Right forelimb (tissue), 1 donor: ENCODE measurements at regions not wholly inside any gene's neighbourhood (a gene's known extent, or its start where the extent isn't known, plus 50 kb on each side); places are given as distances from the start of the nearest gene placed in this dataset.

Experiments used
- DNase-seq: peaks from one replicate; pipeline ENCODE4 v3.0.0-alpha.2; 2018

- DNase-seq = no peak
Measured at GRCh38 chr14:94717808-94718207, 52.1 kb downstream of the GSC start.

- DNase-seq = no peak
Measured at GRCh38 chr14:94716976-94717375, 52.9 kb downstream of the GSC start.

DNA sequence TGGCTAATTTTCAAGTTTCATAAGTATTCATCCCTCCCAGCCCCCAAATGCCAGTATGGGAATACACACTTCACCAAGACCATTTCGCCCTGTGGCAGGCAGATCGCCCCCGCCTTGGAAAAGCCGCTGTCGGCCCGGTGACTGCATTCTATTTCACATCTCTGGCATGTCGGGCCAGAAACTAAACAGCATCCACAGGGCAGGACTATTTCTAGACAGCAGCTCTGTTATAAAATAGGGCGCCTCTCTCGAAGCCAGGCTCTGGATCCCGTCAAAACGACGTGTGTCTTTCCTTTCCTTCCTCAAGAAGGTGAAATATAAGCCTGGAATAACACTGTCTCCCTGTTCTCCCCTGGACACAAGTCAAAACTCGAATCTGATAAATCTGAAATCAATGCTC is 56.8 kb downstream of the GSC start:
- no peak for DNase-seq

DNA sequence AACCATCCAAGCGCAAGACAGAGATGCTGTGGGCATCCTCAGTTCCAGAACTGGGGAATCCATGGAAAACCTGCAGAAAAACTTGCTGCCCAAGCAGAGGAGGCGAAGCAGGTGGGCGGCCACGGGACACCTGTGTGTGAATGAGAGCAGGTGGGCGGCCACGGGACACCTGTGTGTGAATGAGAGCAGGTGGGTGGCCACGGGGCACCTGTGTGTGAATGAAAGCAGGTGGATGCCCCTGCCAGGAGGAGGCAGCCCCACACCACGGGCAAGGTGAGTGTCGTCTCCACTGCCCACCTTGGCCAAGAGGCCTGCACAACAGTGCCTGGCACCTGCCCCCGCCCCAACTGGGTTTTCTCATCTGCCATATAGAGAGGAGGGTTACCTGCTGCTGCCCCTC is 59.2 kb downstream of the GSC start:
- DNase-seq = peak; percentile 15

- DNase-seq = no peak
Measured at GRCh38 chr14:94707494-94707893, 62.4 kb downstream of the GSC start.

DNA sequence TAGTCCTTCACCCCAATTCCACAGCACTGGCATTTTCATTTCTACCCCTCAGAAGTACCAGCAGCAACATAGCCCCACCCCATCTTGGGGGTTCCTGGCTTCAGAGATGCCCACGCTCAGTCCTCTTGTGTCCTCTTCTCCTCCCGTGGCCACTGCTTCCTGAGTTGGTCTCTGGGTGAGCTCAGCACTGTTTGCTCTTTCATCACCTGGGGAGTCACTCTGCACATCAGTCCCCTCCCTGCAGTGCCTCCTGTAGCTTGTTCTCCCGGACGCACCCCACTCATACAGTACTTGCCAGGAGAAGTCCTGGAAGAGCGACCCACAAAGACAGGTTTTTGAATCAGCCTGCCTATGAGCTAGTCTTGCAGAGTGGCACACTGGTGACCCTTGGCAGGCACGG is 63.8 kb downstream of the GSC start:
- no peak for DNase-seq

GRCh38 chr14:94702629-94703028 is 67.3 kb downstream of the GSC start:
- DNase-seq = no peak

- no peak for DNase-seq
Measured at GRCh38 chr14:94701861-94702370, 68.0 kb downstream of the GSC start.

- no peak for DNase-seq
Measured at GRCh38 chr14:94700336-94700735, 69.6 kb downstream of the GSC start.

DNA sequence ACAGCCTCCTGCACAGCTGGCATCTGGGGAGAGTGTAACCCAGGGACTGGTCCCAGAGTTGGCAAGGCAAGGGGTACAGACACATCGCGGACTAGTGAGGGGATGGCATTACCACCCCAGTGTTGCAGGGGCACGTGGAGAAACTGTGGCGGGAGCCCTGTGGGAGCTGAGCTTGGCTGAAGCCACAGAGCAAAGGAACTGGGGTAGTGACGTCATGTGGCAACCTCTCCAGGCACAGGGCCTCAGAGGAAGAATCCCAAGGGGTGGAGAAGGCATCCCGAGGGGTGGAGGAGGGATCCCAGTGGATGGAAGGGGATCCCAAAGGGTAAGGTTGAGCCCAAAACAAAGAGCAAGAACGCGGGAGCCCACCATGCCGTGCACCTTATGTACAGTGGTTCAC is 70.1 kb downstream of the GSC start:
- DNase-seq = no peak

DNA sequence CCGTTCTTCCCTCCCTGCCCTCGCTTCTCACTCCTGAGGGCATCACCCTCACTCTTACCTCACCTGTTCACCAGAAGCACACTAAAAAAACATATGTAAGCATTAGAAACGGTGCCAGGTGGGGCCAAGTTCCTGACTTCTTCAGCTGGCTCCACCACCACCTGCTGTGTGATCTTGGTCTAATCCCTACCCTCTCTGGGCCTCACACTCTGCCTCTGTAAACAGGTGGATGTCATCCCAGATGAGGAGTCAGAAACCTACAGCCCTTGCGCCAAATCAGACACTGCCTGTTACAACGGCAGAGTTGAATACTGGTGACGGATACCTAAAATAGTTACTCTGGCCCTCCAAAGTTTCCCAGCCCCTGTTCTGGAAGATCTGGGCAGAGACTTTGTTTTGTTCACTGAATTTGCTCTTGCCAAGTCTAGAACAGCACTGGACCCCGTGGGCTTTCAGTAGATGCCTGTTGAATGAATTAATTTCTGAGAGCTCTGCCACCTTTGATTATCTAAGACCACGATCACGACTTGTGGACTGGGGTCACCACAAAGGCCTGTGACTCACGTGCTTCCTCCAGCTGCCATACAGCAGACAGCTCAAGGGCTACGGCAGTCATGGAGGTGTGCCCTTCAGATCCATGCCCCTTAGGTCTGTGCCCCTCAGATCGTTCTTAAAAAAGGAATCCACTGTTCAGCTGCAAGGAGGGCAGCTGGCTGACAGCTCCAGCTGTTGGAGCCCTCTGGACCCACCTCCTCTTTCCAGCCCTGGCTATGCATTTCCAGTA is 71.9 kb downstream of the GSC start:
- DNase-seq = no peak

DNA sequence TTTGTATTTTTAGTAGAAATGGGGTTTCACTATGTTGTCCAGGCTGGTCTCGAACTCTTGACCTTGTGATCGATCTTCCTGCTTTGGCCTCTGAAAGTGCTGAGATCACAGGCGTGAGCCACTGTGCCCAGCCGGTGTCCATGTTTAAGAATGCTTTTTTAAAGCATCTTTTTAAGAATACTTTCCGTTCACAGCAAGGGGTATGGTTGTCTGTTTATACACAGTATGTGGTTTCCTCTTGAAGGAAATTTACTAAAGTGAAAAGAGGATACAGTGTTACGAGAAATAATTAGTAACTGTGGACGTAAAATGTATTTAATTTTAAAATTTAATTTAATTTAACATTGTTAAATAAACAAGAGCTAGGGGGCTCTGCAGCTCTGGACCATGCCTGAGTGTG is 73.4 kb downstream of the GSC start:
- DNase-seq = no peak

GRCh38 chr14:94695231-94695630 is 74.7 kb downstream of the GSC start:
- no peak for DNase-seq

DNA sequence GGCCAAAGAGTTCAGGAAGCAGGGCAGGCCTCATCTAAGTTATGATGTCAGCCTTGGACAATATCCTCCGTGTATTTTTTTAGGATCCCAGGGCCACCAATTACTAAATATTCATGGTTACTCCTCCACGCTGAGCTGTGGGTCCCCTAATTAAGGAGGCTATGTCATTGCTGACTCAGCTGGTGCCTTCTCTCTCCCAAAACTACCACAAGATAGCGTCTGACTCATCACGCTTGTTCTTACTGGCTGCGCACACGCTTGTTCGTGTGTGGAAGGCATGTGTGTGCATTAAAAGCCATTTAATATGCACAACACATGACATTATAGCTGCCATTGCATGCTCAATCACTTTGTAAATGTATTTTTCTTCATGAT is 78.3 kb downstream of the GSC start:
- no peak for DNase-seq

DNA sequence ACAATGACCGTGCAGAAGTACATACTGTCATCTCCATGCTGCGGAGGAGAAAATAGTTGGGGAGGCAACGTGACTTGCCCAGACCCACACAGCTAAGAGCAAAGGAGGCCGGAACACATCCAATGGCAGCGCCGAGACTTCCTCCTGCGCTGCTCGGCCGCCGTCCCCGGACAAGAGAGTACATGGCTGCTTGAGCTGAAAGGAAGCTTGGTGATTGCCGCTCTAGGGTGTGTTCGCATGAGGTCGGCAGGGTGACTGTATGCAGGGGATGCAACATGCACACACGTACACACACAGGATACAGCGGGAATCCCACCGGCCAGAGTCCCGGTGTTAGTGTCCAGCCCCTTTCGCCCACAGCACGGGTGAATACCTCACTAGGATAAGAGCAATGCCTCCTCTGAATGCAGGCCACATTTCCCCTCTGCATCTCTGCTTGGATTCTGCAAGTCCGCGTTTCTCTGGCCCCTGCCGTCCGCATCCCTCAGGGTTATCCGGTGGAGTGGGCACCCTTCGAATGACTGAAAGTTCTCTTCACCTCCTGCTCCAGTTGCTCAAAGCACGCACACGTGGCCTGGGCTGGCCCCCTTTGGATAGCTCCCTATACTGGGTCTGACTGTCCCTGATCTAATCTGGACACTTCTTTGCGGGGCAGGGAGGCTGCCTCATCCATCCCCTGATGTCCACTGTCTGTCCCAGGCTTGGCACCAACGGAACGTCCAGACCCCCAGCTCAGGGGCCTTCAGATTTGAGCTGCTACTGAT is 78.8 kb downstream of the GSC start:
- no peak for DNase-seq

GRCh38 chr14:94690486-94690885 is 78.3 kb downstream of the SERPINA3 start:
- DNase-seq = no peak

DNA sequence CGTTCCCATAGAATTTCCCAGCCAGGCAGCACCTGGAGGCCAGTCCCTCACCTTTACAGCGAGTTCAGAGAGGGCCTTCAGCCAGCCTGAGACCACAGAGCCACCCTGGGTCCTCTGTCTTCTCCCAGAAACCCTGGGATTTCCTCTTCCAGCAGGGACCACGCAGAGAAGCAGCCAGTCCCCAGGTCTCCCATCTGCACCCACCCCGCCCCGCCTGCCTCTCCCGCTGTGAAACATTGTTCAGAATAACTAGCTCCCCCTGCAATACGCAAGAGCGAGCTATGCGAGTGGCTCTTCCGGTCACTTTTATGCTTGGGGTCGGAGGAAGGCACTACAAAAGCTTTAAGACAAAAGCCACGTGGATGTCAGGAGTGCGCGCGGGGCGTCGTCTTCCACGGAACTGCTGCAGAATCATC is 77.8 kb downstream of the SERPINA3 start:
- no peak for DNase-seq

DNA sequence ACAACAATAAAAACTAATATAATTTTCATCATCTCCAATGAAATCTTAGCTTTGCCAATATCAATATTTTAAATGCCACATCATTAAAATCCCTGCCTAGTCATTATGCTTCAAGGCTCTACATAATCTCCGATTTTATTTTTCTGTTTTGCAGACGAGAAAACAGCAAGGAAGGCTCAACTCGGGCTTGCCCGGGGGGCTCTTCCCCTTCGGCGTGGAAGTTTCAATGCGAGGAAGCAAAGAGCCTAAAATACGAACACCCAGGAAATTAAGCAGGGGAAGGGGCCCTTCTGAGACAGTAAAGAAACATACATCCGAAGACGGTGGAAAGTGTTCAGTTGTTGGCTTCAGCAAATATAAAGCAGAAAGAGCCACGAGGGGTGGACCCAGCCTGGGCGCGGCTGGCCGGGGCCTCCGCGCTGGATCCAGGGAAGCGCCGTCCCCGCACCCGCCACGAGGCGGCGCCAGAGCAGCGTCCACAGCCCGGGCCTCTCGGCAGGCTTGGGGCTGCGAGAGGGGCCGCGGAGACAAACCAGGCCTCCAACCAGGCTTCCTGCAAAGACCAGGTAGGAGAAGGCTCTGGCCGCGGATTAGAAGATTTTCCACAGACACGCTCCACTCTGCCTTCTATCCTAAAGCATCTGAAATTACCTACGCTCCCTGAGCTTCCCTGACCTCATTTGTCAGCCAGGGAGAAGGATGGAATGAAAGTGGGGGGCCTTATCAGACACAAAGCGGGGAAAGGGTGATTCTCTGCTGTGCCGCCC is 77.2 kb downstream of the SERPINA3 start:
- DNase-seq = peak; percentile 90

DNA sequence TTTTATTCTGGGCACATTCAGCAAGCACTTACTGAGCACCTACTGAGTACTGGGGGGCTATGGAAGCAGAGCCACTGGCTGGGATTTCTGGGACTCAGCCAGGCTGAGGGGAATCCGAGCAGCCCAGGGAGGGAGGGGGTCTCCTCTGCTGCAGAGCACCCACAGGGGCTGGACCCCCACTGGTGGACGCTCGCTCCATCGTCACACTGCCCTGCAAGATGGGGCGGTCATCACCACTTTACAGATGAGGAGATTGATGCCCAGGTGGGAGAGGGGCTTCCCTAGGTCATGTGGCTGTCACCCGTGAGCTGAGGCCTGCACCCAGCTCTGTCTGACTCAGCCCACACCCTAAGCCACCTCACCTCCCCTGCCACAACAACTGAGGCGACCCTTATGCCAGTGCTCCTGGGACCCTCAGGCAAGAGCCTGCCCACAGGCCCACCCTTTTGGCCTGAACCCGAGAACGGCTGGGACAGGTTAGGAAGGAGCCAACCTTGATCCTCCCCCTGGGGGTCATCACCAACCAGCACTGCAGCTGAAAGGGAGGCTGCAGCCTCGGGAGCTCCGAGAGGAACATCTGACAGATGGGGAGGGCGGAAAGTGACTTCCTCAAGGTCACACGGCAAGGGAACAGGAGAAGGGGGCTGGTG is 74.4 kb downstream of the SERPINA3 start:
- DNase-seq = peak; percentile 22

GRCh38 chr14:94685681-94686485 is 73.7 kb downstream of the SERPINA3 start:
- peak; percentile 17 for DNase-seq

DNA sequence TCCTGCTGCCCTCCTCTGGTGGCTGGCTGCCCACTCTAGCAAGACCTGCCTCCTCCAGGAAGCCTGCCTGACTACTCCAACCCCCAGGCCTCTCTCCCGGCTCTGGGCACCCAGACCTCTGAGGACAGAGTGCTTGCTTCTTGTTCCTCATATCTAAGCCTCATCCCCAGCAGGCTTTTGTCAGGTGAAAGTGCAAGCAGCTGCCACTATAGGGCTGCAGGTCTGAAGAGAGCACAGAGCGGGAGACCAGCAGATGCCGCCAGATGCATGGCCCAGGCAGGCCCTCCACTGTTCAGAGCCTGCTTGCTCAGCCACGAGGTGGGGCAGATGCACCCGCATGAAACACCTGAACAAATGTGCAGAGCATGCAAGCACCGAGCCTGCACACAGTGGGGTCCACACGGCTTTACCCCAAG is 73.0 kb downstream of the SERPINA3 start:
- peak; percentile 28 for DNase-seq

DNA sequence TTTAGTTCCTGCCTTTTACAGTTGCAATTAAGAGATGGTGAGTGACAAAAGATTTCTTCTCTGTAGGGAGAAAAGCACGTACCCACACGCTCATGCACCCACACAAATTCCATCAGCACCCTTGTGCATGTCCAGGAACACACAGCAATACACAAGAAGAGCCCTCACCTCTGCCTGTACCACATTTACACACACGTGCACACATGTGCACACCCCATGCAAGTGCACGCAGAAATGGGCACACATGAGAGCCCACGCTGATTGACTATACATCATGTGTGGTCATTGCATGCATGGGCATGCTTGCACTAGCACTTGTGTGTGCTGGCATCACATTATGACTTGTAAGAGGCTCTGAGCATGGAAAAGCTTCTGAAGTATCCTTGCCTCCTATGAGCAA is 70.5 kb downstream of the SERPINA3 start:
- DNase-seq = peak; percentile 30
